Activated CD8-positive, alpha-beta T cell treated with anti-CD3 and anti-CD28 coated beads for 36 hours (primary cell): ENCODE measurements at regions not wholly inside any gene's neighbourhood (a gene's known extent, or its start where the extent isn't known, plus 50 kb on each side); places are given as distances from the start of the nearest gene placed in this dataset.

Source experiments
- ATAC-seq: fragments of 200-7000 bp; cut with Tn5 transposase; one replicate; pipeline ENCODE4 v1.10.0; 2021; ENCODE audit warnings: mild to moderate bottlenecking, moderate library complexity
- CTCF ChIA-PET: fragments of 350-600 bp; sonication (Branson Sonifier 250); formaldehyde crosslinking; loops from one replicate; lab custom pipeline; 2021; ENCODE audit warnings: antibody characterized with exemption; lab: Charles Lee
- POLR2A ChIA-PET: fragments of 350-600 bp; sonication (Branson Sonifier 250); formaldehyde crosslinking; loops from one replicate; lab custom pipeline; 2021; ENCODE audit warnings: antibody characterized with exemption; lab: Charles Lee
- DNase-seq: peaks from one replicate; pipeline ENCODE4 v3.0.0-alpha.2; 2020
- H3K27ac Mint-ChIP-seq: one replicate; pipeline ENCODE4 v1.8.0; 2021; ENCODE audit warnings: mild to moderate bottlenecking, mixed read lengths
- H3K27me3 Mint-ChIP-seq: one replicate; pipeline ENCODE4 v1.8.0; 2021; ENCODE audit warnings: mixed read lengths
- H3K36me3 Mint-ChIP-seq: one replicate; pipeline ENCODE4 v1.8.0; 2021; ENCODE audit warnings: low read depth, mixed read lengths
- H3K4me1 Mint-ChIP-seq: one replicate; pipeline ENCODE4 v1.8.0; 2021; ENCODE audit warnings: low read depth, mixed read lengths
- H3K4me3 Mint-ChIP-seq: one replicate; pipeline ENCODE4 v1.8.0; 2021; ENCODE audit warnings: mild to moderate bottlenecking, moderate library complexity, mixed read lengths
- H3K9me3 Mint-ChIP-seq: one replicate; pipeline ENCODE4 v1.8.0; 2021; ENCODE audit warnings: mixed read lengths
- intact Hi-C: fragments of 100-400 bp; cut with micrococcal nuclease; formaldehyde crosslinking; loops from one replicate; pipeline ENCODE4 v1.10.0; 2022
- TF ChIP-seq, protein P1 (sequence below): fragments of 200-600 bp; IDR thresholded peaks from one replicate; pipeline ENCODE4 v1.8.0; 2022; ENCODE audit warnings: antibody characterized with exemption, mild to moderate bottlenecking

DNA sequence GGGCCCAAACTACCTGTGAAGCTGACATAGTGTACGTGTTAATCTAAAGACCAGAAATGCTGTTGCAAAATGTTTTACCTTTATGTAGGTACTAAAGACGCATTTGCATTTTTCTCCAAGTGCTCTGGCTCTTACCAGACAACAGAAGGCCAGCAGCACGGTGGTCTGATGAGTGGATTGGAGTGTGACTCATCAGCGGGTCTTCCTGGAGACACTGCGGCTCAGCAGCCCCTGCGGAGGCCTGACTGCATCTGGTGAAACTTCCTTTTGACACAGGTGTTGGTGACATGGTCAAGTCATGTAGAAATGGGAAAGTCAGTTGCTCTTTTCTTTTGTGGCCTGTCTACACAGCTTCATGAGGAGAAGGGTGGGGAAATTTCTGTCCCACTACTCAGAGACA is 723.6 kb downstream of the INHBA start:
- TF ChIP-seq, protein P1, sequence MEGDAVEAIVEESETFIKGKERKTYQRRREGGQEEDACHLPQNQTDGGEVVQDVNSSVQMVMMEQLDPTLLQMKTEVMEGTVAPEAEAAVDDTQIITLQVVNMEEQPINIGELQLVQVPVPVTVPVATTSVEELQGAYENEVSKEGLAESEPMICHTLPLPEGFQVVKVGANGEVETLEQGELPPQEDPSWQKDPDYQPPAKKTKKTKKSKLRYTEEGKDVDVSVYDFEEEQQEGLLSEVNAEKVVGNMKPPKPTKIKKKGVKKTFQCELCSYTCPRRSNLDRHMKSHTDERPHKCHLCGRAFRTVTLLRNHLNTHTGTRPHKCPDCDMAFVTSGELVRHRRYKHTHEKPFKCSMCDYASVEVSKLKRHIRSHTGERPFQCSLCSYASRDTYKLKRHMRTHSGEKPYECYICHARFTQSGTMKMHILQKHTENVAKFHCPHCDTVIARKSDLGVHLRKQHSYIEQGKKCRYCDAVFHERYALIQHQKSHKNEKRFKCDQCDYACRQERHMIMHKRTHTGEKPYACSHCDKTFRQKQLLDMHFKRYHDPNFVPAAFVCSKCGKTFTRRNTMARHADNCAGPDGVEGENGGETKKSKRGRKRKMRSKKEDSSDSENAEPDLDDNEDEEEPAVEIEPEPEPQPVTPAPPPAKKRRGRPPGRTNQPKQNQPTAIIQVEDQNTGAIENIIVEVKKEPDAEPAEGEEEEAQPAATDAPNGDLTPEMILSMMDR = no peak
- no peaks in the 10 kb centered on the region for H3K27me3 Mint-ChIP-seq
- intact Hi-C loops = no loop called here
- H3K27ac Mint-ChIP-seq = no peak overlapping the region
- H3K36me3 Mint-ChIP-seq = no peaks in the 10 kb centered on the region
- H3K9me3 Mint-ChIP-seq = no peaks in the 10 kb centered on the region
- no peak for DNase-seq
- no peak for ATAC-seq
- ChIA-PET CTCF (no interaction called here), POLR2A (no interaction called here)
- H3K4me1 Mint-ChIP-seq = no peaks in the 10 kb centered on the region
- no peak overlapping the region for H3K4me3 Mint-ChIP-seq

- POLR2A ChIA-PET = no interaction called here
- TF ChIP-seq, protein P1 = no peak
- H3K9me3 Mint-ChIP-seq = no peaks in the 10 kb centered on the region
- H3K36me3 Mint-ChIP-seq = no peaks in the 10 kb centered on the region
- no peak for DNase-seq
- intact Hi-C loops = no loop called here
- CTCF ChIA-PET = no interaction called here
- no peaks in the 10 kb centered on the region for H3K27me3 Mint-ChIP-seq
- no peak for ATAC-seq
- no peak overlapping the region for H3K4me3 Mint-ChIP-seq
- no peaks in the 10 kb centered on the region for H3K4me1 Mint-ChIP-seq
- H3K27ac Mint-ChIP-seq = no peak overlapping the region
Measured at GRCh38 chr7:40978047-40978446, 724.8 kb downstream of the INHBA start.

DNA sequence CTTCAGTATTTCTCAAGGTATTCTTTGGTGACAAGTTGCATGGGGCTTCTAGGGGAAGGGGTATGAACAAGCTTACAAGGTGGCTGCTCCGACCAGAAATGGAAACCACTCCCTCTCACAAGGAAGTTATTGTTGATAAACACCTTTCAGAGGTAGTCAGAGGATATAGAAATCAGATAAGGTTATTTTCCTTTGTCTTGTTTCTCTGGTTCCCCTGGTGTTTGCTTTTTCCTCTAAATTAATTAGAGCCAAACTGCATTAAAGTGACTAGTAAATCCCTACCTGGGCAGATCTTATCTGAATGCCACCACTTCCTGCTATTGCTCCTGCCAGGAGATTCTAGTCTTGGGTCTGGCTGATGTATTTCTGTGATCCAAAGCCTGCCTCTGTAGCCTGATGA is 725.4 kb downstream of the INHBA start:
- no peaks in the 10 kb centered on the region for H3K4me1 Mint-ChIP-seq
- no peaks in the 10 kb centered on the region for H3K36me3 Mint-ChIP-seq
- H3K9me3 Mint-ChIP-seq = no peaks in the 10 kb centered on the region
- TF ChIP-seq, protein P1 = no peak
- no peak overlapping the region for H3K4me3 Mint-ChIP-seq
- no peak overlapping the region for H3K27ac Mint-ChIP-seq
- ATAC-seq (no peak), DNase-seq (no peak)
- no peaks in the 10 kb centered on the region for H3K27me3 Mint-ChIP-seq
- POLR2A ChIA-PET = no interaction called here
- intact Hi-C loops = no loop called here
- CTCF ChIA-PET = no interaction called here

- Mint-ChIP-seq H3K27me3 (no peaks in the 10 kb centered on the region), H3K27ac (no peak overlapping the region), H3K9me3 (no peaks in the 10 kb centered on the region), H3K36me3 (no peaks in the 10 kb centered on the region), H3K4me3 (no peak overlapping the region), H3K4me1 (no peaks in the 10 kb centered on the region)
- TF ChIP-seq, protein P1 = no peak
- ChIA-PET CTCF (no interaction called here), POLR2A (no interaction called here)
- ATAC-seq (no peak), DNase-seq (no peak)
- intact Hi-C loops = no loop called here
Measured at GRCh38 chr7:40972426-40972825, 730.5 kb downstream of the INHBA start.

GRCh38 chr7:40969641-40970040 is 733.2 kb downstream of the INHBA start:
- TF ChIP-seq, protein P1 = no peak
- intact Hi-C loops = no loop called here
- DNase-seq = no peak
- H3K9me3 Mint-ChIP-seq = peaks cover 2% of the 10 kb centered on the region
- H3K27ac Mint-ChIP-seq = no peak overlapping the region
- H3K36me3 Mint-ChIP-seq = no peaks in the 10 kb centered on the region
- ChIA-PET POLR2A (no interaction called here), CTCF (no interaction called here)
- no peak for ATAC-seq
- no peaks in the 10 kb centered on the region for H3K27me3 Mint-ChIP-seq
- H3K4me1 Mint-ChIP-seq = no peaks in the 10 kb centered on the region
- no peak overlapping the region for H3K4me3 Mint-ChIP-seq
